ENCODE measurements at regions not wholly inside any gene's neighbourhood (a gene's known extent, or its start where the extent isn't known, plus 50 kb on each side); places are given as distances from the start of the nearest gene placed in this dataset.

DNA sequence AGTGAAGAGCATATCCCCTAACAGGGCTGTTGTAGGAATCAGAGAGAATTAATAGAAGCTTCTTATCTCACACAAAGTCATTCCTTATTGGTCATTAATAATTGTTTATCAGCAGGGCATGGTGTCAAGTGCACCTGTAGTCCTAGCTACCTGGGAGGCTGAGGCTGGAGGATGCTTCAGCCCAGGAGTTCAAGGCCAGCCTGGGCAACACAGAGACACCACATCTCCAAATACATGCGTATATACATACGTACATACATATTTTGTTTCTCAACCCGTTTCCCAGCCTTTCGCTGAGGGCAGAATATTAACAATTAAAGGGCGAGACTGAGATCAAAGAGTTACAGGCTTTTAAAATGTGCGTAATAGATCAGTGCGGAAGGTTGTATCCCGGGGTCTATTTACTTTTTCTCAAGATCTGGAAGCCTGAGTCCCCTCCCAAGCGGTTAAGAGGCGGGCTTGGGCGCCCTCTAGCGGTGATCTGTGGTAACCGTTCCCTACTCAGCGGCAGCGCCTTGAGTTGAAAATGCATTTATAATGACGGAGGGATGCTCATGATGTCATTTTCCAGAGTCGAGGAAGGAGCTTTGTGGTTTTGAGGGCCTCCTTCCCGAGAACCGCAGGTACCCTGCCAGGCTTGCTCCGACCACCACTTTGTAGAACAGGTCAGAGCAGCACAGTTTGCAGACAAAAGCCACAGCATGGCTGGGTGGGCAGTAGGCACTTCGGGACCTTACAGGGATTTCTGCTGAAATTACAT lies 169.6 kb upstream of the GPR12 start:
- ChIA-PET POLR2A (no interaction called here), SMC1A (ENCODE audit: uncharacterized antibody, unreplicated experiment) (interaction anchor here (0.6 to 1.9 kb wide), 5 partner anchors 12 to 57 kb away, joined by 3 to 6 read pairs (median 3); no protein-coding TSS in a partner anchor), RAD21 (ENCODE audit: unreplicated experiment) (interaction anchor here (0.5 to 0.7 kb wide), 3 partner anchors 27 to 419 kb away, joined by 3 to 5 read pairs (median 3); no protein-coding TSS in a partner anchor), CTCF (interaction anchor here (0.7 to 2.7 kb wide), 18 partner anchors 10 to 745 kb away, joined by 3 to 19 read pairs (median 4); no protein-coding TSS in a partner anchor)
- H2AFZ ChIP-seq (ENCODE audit: control insufficient read depth, low read depth, low read length) = no peak overlapping the region
- H3K27ac ChIP-seq (ENCODE audit: control insufficient read depth, insufficient read depth) = no peak overlapping the region
- H4K20me1 ChIP-seq (ENCODE audit: control insufficient read depth, insufficient read depth) = no peaks in the 10 kb centered on the region
- H3K4me3 ChIP-seq = no peak overlapping the region
- peaks cover 2 to 3% of the 10 kb centered on the region in 2 experiments; a peak in 3 of 4 replicates for H3K27me3 ChIP-seq (replicated peaks in 1 of 2; ENCODE audit: control insufficient read depth in 2 of 2, insufficient read depth in 2 of 2, low read length in 1 of 2)
- in situ Hi-C loops (cut with MboI) = no loop called here
- 13% methylated on average over 21 of the region's 21 CpGs for WGBS (ENCODE audit: insufficient coverage, insufficient replicate concordance, low lambda C conversion rate, missing lambda C conversion rate)
- BruUV-seq (replicated peaks) = no TSS peak
- ATAC-seq (peak; percentile 90), DNase-seq (ENCODE audit: low read depth, low spot score) (no peak), FAIRE-seq (peak; percentile 91)
- no peaks in the 10 kb centered on the region for H3K36me3 ChIP-seq (ENCODE audit: control insufficient read depth in 2 of 2, insufficient read depth in 2 of 2, low read length in 1 of 2)
- no peaks in the 10 kb centered on the region for H3K9me3 ChIP-seq (replicated peaks; ENCODE audit: control insufficient read depth, insufficient read depth, low read length)
- no peak overlapping the region for H3K4me2 ChIP-seq (ENCODE audit: control insufficient read depth, insufficient read depth)
- intact Hi-C loops (cut with micrococcal nuclease; ENCODE audit: unreplicated experiment) = loop anchor here (5.0 kb wide), 1 partner anchor 223 kb away; no protein-coding TSS in a partner anchor
- H3K4me1 ChIP-seq (ENCODE audit: control insufficient read depth, insufficient read depth, low read length) = no peaks in the 10 kb centered on the region
- H3K79me2 ChIP-seq (ENCODE audit: control insufficient read depth, insufficient read depth, low read length) = no peaks in the 10 kb centered on the region
- no peak overlapping the region for H3K9ac ChIP-seq (ENCODE audit: control insufficient read depth, insufficient read depth, low read length)
- TF ChIP-seq RAD21 (IDR thresholded peaks at IDR 0.05; ENCODE audit: insufficient read depth, low read depth, low read length) = peak; percentile 66
- peak; percentile 65 for TF ChIP-seq RUNX3 (IDR thresholded peaks at IDR 0.05; ENCODE audit: low read length)
- no peak for TF ChIP-seq ESRRA (IDR thresholded peaks at IDR 0.05; ENCODE audit: low read length)
- peak; percentile 44; the same call in 1 of the 2 replicates for TF ChIP-seq SMC3 (IDR thresholded peaks at IDR 0.05; ENCODE audit: borderline replicate concordance, low read length)
- peak; percentile 28; the same call in 1 of the 2 replicates for TF ChIP-seq ATF7 (IDR thresholded peaks at IDR 0.05; ENCODE audit: low read depth)
- no peak for TF ChIP-seq SUZ12 (IDR thresholded peaks at IDR 0.05; ENCODE audit: unreplicated experiment)
- TF ChIP-seq, protein P1, sequence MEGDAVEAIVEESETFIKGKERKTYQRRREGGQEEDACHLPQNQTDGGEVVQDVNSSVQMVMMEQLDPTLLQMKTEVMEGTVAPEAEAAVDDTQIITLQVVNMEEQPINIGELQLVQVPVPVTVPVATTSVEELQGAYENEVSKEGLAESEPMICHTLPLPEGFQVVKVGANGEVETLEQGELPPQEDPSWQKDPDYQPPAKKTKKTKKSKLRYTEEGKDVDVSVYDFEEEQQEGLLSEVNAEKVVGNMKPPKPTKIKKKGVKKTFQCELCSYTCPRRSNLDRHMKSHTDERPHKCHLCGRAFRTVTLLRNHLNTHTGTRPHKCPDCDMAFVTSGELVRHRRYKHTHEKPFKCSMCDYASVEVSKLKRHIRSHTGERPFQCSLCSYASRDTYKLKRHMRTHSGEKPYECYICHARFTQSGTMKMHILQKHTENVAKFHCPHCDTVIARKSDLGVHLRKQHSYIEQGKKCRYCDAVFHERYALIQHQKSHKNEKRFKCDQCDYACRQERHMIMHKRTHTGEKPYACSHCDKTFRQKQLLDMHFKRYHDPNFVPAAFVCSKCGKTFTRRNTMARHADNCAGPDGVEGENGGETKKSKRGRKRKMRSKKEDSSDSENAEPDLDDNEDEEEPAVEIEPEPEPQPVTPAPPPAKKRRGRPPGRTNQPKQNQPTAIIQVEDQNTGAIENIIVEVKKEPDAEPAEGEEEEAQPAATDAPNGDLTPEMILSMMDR (IDR thresholded peaks at IDR 0.05 in 2 of 3, conservative IDR thresholded peaks at IDR 0.05 in 1 of 3; ENCODE audit: control insufficient read depth in 2 of 3, extremely low read depth in 1 of 3, insufficient read depth in 1 of 3, low read depth in 3 of 3, low read length in 3 of 3) = peak; percentile 85 to 92 (median 88)
- no peak for TF ChIP-seq MEF2A (IDR thresholded peaks at IDR 0.05; ENCODE audit: insufficient read depth, low read depth, low read length)

All from GM12878 (cell line).